Mesothelial cell of epicardium (in vitro differentiated cells): ENCODE measurements at regions not wholly inside any gene's neighbourhood (a gene's known extent, or its start where the extent isn't known, plus 50 kb on each side); places are given as distances from the start of the nearest gene placed in this dataset.
"Not testable (repeated sequence)": the region's sequence is repeated elsewhere in the genome, so short reads cannot be mapped to it uniquely, and the experiment has no call there.

ENCODE experiments used
- DNase-seq, 2 experiments: peaks; one replicate each; pipeline ENCODE4 v3.0.0; 2021; ENCODE audit warnings: low spot score in 2 of 2; ENCODE audit not compliant: unreplicated experiment in 2 of 2
- H3K27ac Mint-ChIP-seq: 2 replicates; pipeline ENCODE4 v1.8.0; 2021; ENCODE audit warnings: mixed read lengths
- H3K27me3 Mint-ChIP-seq: 2 replicates; pipeline ENCODE4 v1.8.0; 2021; ENCODE audit warnings: low read depth, mixed read lengths
- H3K36me3 Mint-ChIP-seq: 2 replicates; pipeline ENCODE4 v1.8.0; 2021; ENCODE audit warnings: mixed read lengths
- H3K4me1 Mint-ChIP-seq: 2 replicates; pipeline ENCODE4 v1.8.0; 2021; ENCODE audit warnings: mixed read lengths
- H3K4me3 Mint-ChIP-seq: 2 replicates; pipeline ENCODE4 v1.8.0; 2021; ENCODE audit warnings: mild to moderate bottlenecking, moderate library complexity, mixed read lengths
- H3K9me3 Mint-ChIP-seq: 2 replicates; pipeline ENCODE4 v1.8.0; 2021; ENCODE audit warnings: mixed read lengths
- CTCF ChIP-seq: fragments of 200-600 bp; sonication (generic); IDR thresholded peaks from one replicate; pipeline ENCODE4 v1.5.0; 2021; ENCODE audit warnings: antibody characterized with exemption; ENCODE audit not compliant: unreplicated experiment

- H3K9me3 Mint-ChIP-seq: no peaks in the 10 kb centered on the region
- no peaks in the 10 kb centered on the region for H3K36me3 Mint-ChIP-seq
- no peaks in the 10 kb centered on the region for H3K4me1 Mint-ChIP-seq
- no peak for TF ChIP-seq CTCF
- no peak overlapping the region for H3K4me3 Mint-ChIP-seq
- no peak for DNase-seq
- H3K27me3 Mint-ChIP-seq: no peaks in the 10 kb centered on the region
- H3K27ac Mint-ChIP-seq: no peak overlapping the region
These were observed 230.1 kb upstream of the DDI1 start for GRCh38 chr11:103806130-103806895.

- no peaks in the 10 kb centered on the region for H3K9me3 Mint-ChIP-seq
- H3K4me3 Mint-ChIP-seq: no peak overlapping the region
- H3K27ac Mint-ChIP-seq: no peak overlapping the region
- no peaks in the 10 kb centered on the region for H3K27me3 Mint-ChIP-seq
- TF ChIP-seq CTCF: no peak
- H3K4me1 Mint-ChIP-seq: peaks cover 3% of the 10 kb centered on the region
- DNase-seq: no peak
- H3K36me3 Mint-ChIP-seq: no peaks in the 10 kb centered on the region
These were observed 228.6 kb upstream of the DDI1 start for GRCh38 chr11:103807806-103808205.

- no peaks in the 10 kb centered on the region for H3K9me3 Mint-ChIP-seq
- no peak overlapping the region for H3K27ac Mint-ChIP-seq
- H3K27me3 Mint-ChIP-seq: no peaks in the 10 kb centered on the region
- no peak for DNase-seq
- no peak for TF ChIP-seq CTCF
- no peaks in the 10 kb centered on the region for H3K36me3 Mint-ChIP-seq
- no peak overlapping the region for H3K4me3 Mint-ChIP-seq
- peaks cover 4% of the 10 kb centered on the region for H3K4me1 Mint-ChIP-seq
These were observed 228.2 kb upstream of the DDI1 start for GRCh38 chr11:103808252-103808651.

- Mint-ChIP-seq H3K4me1 (peaks cover 4% of the 10 kb centered on the region), H3K9me3 (peaks cover 8% of the 10 kb centered on the region), H3K36me3 (no peaks in the 10 kb centered on the region), H3K27me3 (no peaks in the 10 kb centered on the region), H3K27ac (no peak overlapping the region), H3K4me3 (no peak overlapping the region)
- no peak for DNase-seq
- TF ChIP-seq CTCF: no peak
These were observed 224.5 kb upstream of the DDI1 start for GRCh38 chr11:103811870-103812455.

- TF ChIP-seq CTCF: no peak
- Mint-ChIP-seq H3K4me1 (peaks cover 4% of the 10 kb centered on the region), H3K36me3 (no peaks in the 10 kb centered on the region), H3K27me3 (no peaks in the 10 kb centered on the region), H3K4me3 (no peak overlapping the region), H3K27ac (no peak overlapping the region), H3K9me3 (peaks cover 11% of the 10 kb centered on the region)
- DNase-seq: no peak
These were observed 223.8 kb upstream of the DDI1 start for GRCh38 chr11:103812680-103813079.

- H3K36me3 Mint-ChIP-seq, DNase-seq, H3K4me1 Mint-ChIP-seq, H3K4me3 Mint-ChIP-seq, H3K27ac Mint-ChIP-seq, H3K27me3 Mint-ChIP-seq: not testable (repeated sequence)
- peaks cover 48% of the 10 kb centered on the region for H3K9me3 Mint-ChIP-seq
These were observed 216.1 kb upstream of the DDI1 start for GRCh38 chr11:103820345-103820744.
